ENCODE measurements at regions not wholly inside any gene's neighbourhood (a gene's known extent, or its start where the extent isn't known, plus 50 kb on each side); places are given as distances from the start of the nearest gene placed in this dataset.

- TF ChIP-seq CTCF (IDR thresholded peaks at IDR 0.05; ENCODE audit: low read length): no peak
- no peak for TF ChIP-seq EZH2 (IDR thresholded peaks at IDR 0.05; ENCODE audit: borderline replicate concordance, low read length)
- no peaks in the 10 kb centered on the region for H4K20me1 ChIP-seq (ENCODE audit: insufficient read depth, low read length)
These were observed 944.5 kb downstream of the REEP3 start for GRCh38 chr10:64465653-64466052.

DNA sequence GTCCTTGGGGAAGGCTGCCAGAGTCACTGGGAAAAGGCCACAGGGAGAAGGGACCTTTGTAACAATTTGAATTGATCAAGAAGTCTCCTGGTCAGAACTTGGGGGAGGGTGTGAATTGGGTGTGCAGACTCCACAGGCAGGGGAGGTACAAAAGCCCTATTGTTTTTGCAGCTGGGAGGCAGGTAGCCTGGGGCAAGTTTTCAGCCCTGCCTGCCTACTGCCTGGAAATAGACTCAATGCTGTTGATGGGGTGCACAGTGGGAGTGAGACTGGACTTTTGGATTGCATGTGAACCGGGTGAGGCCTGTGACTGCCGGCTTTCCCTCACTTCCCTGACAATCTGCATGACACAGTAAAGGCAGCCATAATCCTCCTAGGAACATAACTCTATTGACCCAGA is 947.0 kb downstream of the REEP3 start:
- TF ChIP-seq CTCF (IDR thresholded peaks at IDR 0.05; ENCODE audit: low read length) (no peak), EZH2 (IDR thresholded peaks at IDR 0.05; ENCODE audit: borderline replicate concordance, low read length) (no peak)
- H3K27ac ChIP-seq (ENCODE audit: low read depth, low read length, poor library complexity, severe bottlenecking): no peak overlapping the region

More at GRCh38 chr10:64465653-64466052, 944.5 kb downstream of the REEP3 start:
- H3K27me3 ChIP-seq (ENCODE audit: insufficient read depth, low read length): no peaks in the 10 kb centered on the region
- no peaks in the 10 kb centered on the region for H3K36me3 ChIP-seq (ENCODE audit: insufficient read depth, low read length)
- no peaks in the 10 kb centered on the region for H3F3A ChIP-seq (ENCODE audit: insufficient read depth, low read length)
- no peak overlapping the region for H3K9ac ChIP-seq (ENCODE audit: low read length)
- no peaks in the 10 kb centered on the region for H3K9me3 ChIP-seq (ENCODE audit: low read length)
- H3K4me2 ChIP-seq (ENCODE audit: low read length): no peak overlapping the region
- H3K79me2 ChIP-seq (ENCODE audit: insufficient read depth, low read length): no peaks in the 10 kb centered on the region
- H3K27ac ChIP-seq (ENCODE audit: low read depth, low read length, poor library complexity, severe bottlenecking): no peak overlapping the region
- no peaks in the 10 kb centered on the region for H3K9me2 ChIP-seq (ENCODE audit: low read depth, low read length)
- H3K4me1 ChIP-seq (ENCODE audit: insufficient read depth, low read length, severe bottlenecking): no peaks in the 10 kb centered on the region
- no peak overlapping the region for H3K4me3 ChIP-seq (ENCODE audit: low read depth, low read length, poor library complexity, severe bottlenecking)
- H2AFZ ChIP-seq (ENCODE audit: low read length): no peak overlapping the region

DNA sequence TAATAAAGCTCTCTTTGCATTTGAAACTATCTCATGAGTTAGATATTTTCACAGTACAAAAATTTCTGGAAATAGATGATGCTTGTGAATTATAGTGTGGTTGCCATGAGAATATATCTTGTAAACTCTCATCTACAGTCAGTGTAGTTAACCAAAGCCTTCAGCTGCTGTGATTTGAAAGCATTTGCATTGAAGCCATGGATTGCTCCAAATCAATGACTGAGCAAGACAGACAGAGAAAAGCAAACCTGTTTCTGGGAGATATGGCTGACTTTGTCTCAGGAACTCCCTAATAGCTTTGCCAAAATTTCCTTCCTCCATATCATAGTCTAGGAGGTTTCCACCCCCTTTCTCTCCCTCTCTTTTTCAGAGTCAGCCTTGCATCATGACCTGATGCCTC is 955.3 kb downstream of the REEP3 start:
- Histone ChIP-seq H3K9me2 (ENCODE audit: low read depth, low read length) (no peaks in the 10 kb centered on the region), H3K4me2 (ENCODE audit: low read length) (no peak overlapping the region)

More for the DNA sequence above, 947.0 kb downstream of the REEP3 start:
- H3K9me3 ChIP-seq (ENCODE audit: low read length): no peaks in the 10 kb centered on the region
- no peaks in the 10 kb centered on the region for H3F3A ChIP-seq (ENCODE audit: insufficient read depth, low read length)
- H3K79me2 ChIP-seq (ENCODE audit: insufficient read depth, low read length): no peaks in the 10 kb centered on the region
- no peaks in the 10 kb centered on the region for H3K9me2 ChIP-seq (ENCODE audit: low read depth, low read length)
- no peaks in the 10 kb centered on the region for H3K27me3 ChIP-seq (ENCODE audit: insufficient read depth, low read length)
- no peak overlapping the region for H3K4me3 ChIP-seq (ENCODE audit: low read depth, low read length, poor library complexity, severe bottlenecking)
- H3K4me1 ChIP-seq (ENCODE audit: insufficient read depth, low read length, severe bottlenecking): no peaks in the 10 kb centered on the region
- no peak overlapping the region for H3K4me2 ChIP-seq (ENCODE audit: low read length)
- H3K9ac ChIP-seq (ENCODE audit: low read length): no peak overlapping the region
- no peaks in the 10 kb centered on the region for H4K20me1 ChIP-seq (ENCODE audit: insufficient read depth, low read length)
- no peak overlapping the region for H2AFZ ChIP-seq (ENCODE audit: low read length)
- H3K36me3 ChIP-seq (ENCODE audit: insufficient read depth, low read length): no peaks in the 10 kb centered on the region

More for the DNA sequence above, 955.3 kb downstream of the REEP3 start:
- no peaks in the 10 kb centered on the region for H3K27me3 ChIP-seq (ENCODE audit: insufficient read depth, low read length)
- H3K27ac ChIP-seq (ENCODE audit: low read depth, low read length, poor library complexity, severe bottlenecking): no peak overlapping the region
- no peak overlapping the region for H3K4me3 ChIP-seq (ENCODE audit: low read depth, low read length, poor library complexity, severe bottlenecking)
- H3K36me3 ChIP-seq (ENCODE audit: insufficient read depth, low read length): no peaks in the 10 kb centered on the region
- no peaks in the 10 kb centered on the region for H4K20me1 ChIP-seq (ENCODE audit: insufficient read depth, low read length)
- no peaks in the 10 kb centered on the region for H3K79me2 ChIP-seq (ENCODE audit: insufficient read depth, low read length)
- no peaks in the 10 kb centered on the region for H3K4me1 ChIP-seq (ENCODE audit: insufficient read depth, low read length, severe bottlenecking)
- no peak overlapping the region for H3K9ac ChIP-seq (ENCODE audit: low read length)
- TF ChIP-seq EZH2 (IDR thresholded peaks at IDR 0.05; ENCODE audit: borderline replicate concordance, low read length): no peak
- no peak for TF ChIP-seq CTCF (IDR thresholded peaks at IDR 0.05; ENCODE audit: low read length)
- H2AFZ ChIP-seq (ENCODE audit: low read length): no peak overlapping the region
- H3K9me3 ChIP-seq (ENCODE audit: low read length): no peaks in the 10 kb centered on the region
- no peaks in the 10 kb centered on the region for H3F3A ChIP-seq (ENCODE audit: insufficient read depth, low read length)
